ENCODE measurements at regions not wholly inside any gene's neighbourhood (a gene's known extent, or its start where the extent isn't known, plus 50 kb on each side); places are given as distances from the start of the nearest gene placed in this dataset.
"Not testable (repeated sequence)": the region's sequence is repeated elsewhere in the genome, so short reads cannot be mapped to it uniquely, and the experiment has no call there.

DNA sequence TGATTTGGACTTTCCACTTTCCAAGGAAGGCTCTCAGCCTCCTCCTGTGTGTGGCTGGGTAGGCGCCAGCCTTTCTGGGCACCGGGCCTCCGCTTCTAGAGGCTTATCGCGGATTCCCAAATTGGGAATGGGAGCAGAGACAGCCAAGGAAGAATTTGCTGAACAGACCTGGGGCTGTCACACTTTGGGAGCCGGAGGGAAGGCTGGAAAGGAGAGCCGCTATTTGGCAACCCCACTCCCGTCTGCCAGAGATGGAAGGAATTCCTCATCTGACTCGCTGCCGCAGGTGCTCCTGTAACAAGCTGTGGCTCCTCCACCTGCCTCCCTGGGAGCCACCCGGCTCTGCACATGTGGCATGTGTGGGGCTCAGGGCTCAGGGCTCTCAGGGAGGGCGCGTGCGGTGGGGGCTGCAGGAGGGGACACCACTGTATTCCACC is 50.8 kb upstream of the ECHDC3 start:
- Mint-ChIP-seq H3K9me3 (no peaks in the 10 kb centered on the region), H3K36me3 (ENCODE audit: insufficient read depth) (no peaks in the 10 kb centered on the region), H3K4me3 (no peak overlapping the region), H3K27me3 (ENCODE audit: low read depth) (peaks cover 1% of the 10 kb centered on the region), H3K4me1 (ENCODE audit: low read depth) (peaks cover 13% of the 10 kb centered on the region)
- no peak for ATAC-seq
- no peak for DNase-seq

DNA sequence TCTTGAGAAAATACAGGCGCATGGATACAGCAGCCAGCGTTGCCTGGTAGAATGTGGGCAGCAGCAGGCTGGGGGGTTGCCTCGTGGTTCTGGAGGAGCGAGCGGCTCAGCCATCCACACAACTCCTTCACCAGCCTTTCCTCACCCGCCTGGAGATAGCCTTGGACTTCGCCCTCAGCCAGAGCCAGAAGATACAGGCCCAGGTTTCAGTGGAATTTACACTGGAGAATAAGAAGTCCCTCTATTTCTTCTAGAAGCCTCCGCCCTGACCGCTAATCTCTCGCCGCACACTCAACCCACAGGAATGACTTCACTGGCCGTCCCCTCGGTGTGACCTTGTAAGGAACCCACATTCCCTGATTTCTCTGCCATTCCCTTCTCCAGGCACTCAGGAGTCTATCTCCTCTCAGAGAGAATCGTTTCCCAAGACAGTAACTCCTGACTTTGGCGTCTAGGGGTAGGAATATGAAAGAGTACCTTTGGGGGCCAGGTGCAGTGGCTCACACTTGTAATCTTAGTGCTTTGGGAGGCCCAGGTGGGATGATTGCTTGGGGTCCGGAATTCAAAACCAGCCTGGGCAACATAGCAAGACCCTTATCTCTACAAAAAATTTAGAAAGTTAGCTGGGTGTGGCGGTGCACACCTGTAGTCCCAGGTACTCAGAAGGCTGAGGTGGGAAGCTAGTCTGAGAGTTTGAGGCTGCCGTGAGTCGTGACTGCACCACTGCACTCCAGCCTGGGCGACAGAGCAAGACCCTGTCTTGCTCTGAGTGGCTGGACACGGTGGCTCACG is 52.0 kb upstream of the ECHDC3 start:
- ATAC-seq, result no peak
- DNase-seq, result no peak
- Mint-ChIP-seq H3K27me3 (ENCODE audit: low read depth) (peaks cover 1% of the 10 kb centered on the region), H3K4me3 (no peak overlapping the region), H3K36me3 (ENCODE audit: insufficient read depth) (no peaks in the 10 kb centered on the region), H3K4me1 (ENCODE audit: low read depth) (peaks cover 24% of the 10 kb centered on the region), H3K9me3 (no peaks in the 10 kb centered on the region)

GRCh38 chr10:11688448-11688795 is 53.8 kb upstream of the ECHDC3 start:
- not testable (repeated sequence) for H3K9me3 Mint-ChIP-seq; ATAC-seq; H3K4me3 Mint-ChIP-seq; DNase-seq; H3K27me3 Mint-ChIP-seq (ENCODE audit: low read depth); H3K36me3 Mint-ChIP-seq (ENCODE audit: insufficient read depth)
- peaks cover 41% of the 10 kb centered on the region for H3K4me1 Mint-ChIP-seq (ENCODE audit: low read depth)

GRCh38 chr10:11687779-11688447 is 54.3 kb upstream of the ECHDC3 start:
- Mint-ChIP-seq H3K4me3 (no peak overlapping the region), H3K4me1 (ENCODE audit: low read depth) (peaks cover 44% of the 10 kb centered on the region), H3K9me3 (no peaks in the 10 kb centered on the region), H3K36me3 (ENCODE audit: insufficient read depth) (no peaks in the 10 kb centered on the region), H3K27me3 (ENCODE audit: low read depth) (peaks cover 1% of the 10 kb centered on the region)
- DNase-seq (no peak), ATAC-seq (no peak)

DNA sequence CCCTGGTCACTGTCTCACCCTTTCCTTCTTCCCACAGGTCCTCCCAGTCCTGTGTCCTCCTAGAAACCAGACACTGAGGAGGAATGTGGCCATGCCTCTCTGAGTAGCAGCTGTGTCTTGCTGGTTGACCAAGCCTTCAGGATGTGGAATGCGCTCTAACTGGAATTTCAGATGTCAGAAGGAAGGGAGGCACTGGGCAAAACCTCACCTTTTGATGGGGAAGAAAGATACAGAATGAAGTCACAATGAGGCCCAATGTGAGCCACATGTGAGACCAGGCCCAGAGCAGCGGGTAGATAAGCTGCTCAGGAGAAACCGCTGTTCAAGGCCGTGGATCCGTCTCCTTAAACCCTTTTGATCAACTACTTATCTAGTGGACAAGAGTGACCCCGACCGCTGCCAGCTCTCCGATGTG is 54.8 kb upstream of the ECHDC3 start:
- ATAC-seq (no peak), DNase-seq (no peak)
- H3K27me3 Mint-ChIP-seq (ENCODE audit: low read depth), result peaks cover under 1% of the 10 kb centered on the region
- no peaks in the 10 kb centered on the region for H3K9me3 Mint-ChIP-seq
- H3K36me3 Mint-ChIP-seq (ENCODE audit: insufficient read depth), result no peaks in the 10 kb centered on the region
- H3K4me1 Mint-ChIP-seq (ENCODE audit: low read depth), result peaks cover 49% of the 10 kb centered on the region
- no peak overlapping the region for H3K4me3 Mint-ChIP-seq

DNA sequence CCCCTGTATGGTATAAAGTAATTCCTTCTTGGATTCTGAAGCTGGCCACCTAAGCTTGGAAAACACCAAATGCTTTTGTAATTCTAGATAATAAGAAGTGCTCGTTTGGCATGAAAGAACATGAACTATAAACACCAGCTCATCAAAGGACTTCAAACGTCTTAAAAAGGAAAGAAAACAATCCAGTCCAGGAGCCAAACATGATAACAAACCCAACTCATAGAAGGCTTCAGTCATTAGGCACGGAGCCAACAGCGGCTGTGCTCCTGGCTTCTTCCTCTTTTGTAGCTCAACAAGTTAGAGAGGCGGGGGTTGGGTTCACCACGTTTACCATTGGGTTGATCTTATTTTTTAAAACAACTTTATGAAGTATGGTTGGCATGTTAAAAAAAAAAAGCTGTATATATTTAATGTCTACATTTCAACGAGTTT is 56.4 kb upstream of the ECHDC3 start:
- DNase-seq, result peak; percentile 30
- H3K4me3 Mint-ChIP-seq, result peak overlapping the region; percentile 66
- H3K27me3 Mint-ChIP-seq (ENCODE audit: low read depth), result no peaks in the 10 kb centered on the region

DNA sequence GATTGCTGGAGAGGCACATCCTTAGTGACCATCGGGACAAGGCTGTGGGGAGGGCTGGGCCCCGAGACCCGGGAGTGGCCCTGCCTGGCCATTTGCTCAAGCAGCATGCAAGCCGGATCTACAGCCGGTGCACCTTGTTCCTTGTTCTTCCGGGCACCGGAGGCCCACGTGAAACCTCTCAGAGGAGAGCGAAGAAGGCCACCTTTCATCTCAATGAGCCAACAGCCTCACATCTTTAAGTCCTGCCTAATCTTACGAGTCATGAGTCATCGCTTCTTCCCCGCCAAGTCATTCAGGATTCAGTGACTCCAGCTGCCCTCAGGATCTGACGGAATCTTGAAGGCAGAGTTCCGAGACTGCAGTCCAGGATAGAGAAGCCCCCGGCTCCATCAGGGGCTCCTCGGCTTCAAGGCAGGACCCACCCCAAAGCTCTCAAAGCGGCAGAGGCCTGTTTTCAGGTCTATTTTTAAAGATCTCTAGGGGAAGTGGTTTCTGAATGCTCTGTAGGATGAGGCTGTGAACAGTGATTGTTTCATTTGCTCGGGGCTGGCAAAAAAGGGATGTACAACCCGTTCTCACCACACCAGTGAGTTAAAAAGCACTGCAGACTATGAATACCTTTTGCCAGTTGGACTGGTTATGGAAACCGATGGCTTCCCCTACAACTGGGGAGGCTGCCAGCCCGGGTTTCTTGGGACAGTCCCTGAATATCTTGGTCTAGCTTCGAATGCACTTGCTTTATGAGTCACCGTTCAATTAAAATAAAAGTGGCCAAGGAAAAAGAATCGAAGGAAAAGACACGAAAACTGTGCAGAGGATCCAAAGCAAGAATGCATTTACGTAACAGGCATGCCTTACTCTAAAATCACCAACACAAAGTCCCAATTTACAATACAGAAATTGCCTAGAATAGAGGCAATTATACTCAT is 57.2 kb upstream of the ECHDC3 start:
- ATAC-seq (peak; percentile 86 to 89), DNase-seq (peak; percentile 55)
- Mint-ChIP-seq H3K9me3 (no peaks in the 10 kb centered on the region), H3K27me3 (ENCODE audit: low read depth) (no peaks in the 10 kb centered on the region), H3K4me1 (ENCODE audit: low read depth) (peaks cover 55% of the 10 kb centered on the region), H3K4me3 (peak overlapping the region; percentile 78), H3K36me3 (ENCODE audit: insufficient read depth) (no peaks in the 10 kb centered on the region)

More for the DNA sequence above, 56.4 kb upstream of the ECHDC3 start:
- Mint-ChIP-seq H3K9me3 (no peaks in the 10 kb centered on the region), H3K4me1 (ENCODE audit: low read depth) (peaks cover 55% of the 10 kb centered on the region), H3K36me3 (ENCODE audit: insufficient read depth) (no peaks in the 10 kb centered on the region)
- ATAC-seq, result no peak

DNA sequence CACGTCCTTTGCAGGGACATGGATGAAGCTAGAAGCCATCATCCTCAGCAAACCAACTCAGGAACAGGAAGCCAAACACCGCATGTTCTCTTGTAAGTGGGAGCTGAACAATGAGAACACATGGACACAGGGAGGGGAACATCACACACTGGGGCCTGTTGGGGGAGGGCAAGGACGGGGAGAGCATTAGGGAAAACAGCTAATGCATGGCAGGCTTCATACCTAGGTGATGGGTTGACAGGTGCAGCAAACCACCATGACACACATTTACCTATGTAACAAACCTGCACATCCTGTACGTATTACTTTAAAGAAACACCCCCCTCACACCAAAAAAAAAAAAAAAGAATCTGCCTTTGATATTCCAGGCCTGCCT is 57.9 kb upstream of the ECHDC3 start:
- peaks cover 55% of the 10 kb centered on the region for H3K4me1 Mint-ChIP-seq (ENCODE audit: low read depth)
- not testable (repeated sequence) for DNase-seq; H3K36me3 Mint-ChIP-seq (ENCODE audit: insufficient read depth); H3K9me3 Mint-ChIP-seq; H3K27me3 Mint-ChIP-seq (ENCODE audit: low read depth)
- ATAC-seq, result peak in 1 of 2 donors; percentile 4
- H3K4me3 Mint-ChIP-seq, result peak overlapping the region; percentile 78

DNA sequence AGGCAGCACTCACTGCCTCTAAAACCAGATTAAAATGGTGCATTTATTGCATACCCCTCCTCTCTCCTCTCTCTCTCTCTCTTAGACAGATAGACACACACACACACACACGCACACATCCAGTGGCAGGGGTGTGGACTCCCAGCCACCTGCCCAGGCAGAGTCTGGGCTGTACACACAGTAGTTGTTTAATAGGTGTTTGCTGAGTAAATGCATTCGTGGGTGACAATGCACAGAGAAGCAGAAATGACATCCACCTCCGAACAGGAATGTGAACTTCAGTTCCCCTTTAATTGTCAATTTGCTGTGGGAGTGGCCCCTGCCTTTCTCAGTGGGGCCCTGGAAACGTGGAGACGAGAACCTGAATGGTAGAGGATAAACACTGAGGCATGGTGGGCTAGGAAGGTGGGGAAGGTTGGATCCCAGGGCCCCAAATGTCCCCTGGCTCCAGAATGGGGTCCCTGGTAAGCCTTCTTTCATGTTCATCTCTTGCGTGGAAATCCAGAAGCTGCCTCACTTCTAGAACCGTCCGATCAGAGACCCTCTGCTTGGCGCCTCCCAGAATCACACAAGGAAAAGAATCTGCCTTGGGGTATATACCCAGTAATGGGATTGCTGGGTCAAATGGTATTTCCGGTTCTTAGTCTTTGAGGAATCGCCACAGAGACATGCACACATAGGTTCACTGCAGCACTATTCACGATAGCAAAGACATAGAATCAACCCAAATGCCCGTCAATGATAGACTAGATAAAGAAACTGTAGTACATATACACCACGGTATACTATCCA is 58.5 kb upstream of the ECHDC3 start:
- peaks cover 55% of the 10 kb centered on the region for H3K4me1 Mint-ChIP-seq (ENCODE audit: low read depth)
- ATAC-seq, result no peak
- no peaks in the 10 kb centered on the region for H3K9me3 Mint-ChIP-seq
- no peaks in the 10 kb centered on the region for H3K27me3 Mint-ChIP-seq (ENCODE audit: low read depth)
- no peaks in the 10 kb centered on the region for H3K36me3 Mint-ChIP-seq (ENCODE audit: insufficient read depth)
- peak overlapping the region; percentile 78 for H3K4me3 Mint-ChIP-seq
- no peak for DNase-seq

GRCh38 chr10:11682851-11683250 is 59.3 kb upstream of the ECHDC3 start:
- Mint-ChIP-seq H3K9me3 (no peaks in the 10 kb centered on the region), H3K4me1 (ENCODE audit: low read depth) (peaks cover 50% of the 10 kb centered on the region), H3K4me3 (no peak overlapping the region), H3K27me3 (ENCODE audit: low read depth) (no peaks in the 10 kb centered on the region), H3K36me3 (ENCODE audit: insufficient read depth) (no peaks in the 10 kb centered on the region)
- DNase-seq (no peak), ATAC-seq (no peak)

GRCh38 chr10:11682267-11682683 is 59.9 kb upstream of the ECHDC3 start:
- H3K27me3 Mint-ChIP-seq (ENCODE audit: low read depth), result no peaks in the 10 kb centered on the region
- no peaks in the 10 kb centered on the region for H3K36me3 Mint-ChIP-seq (ENCODE audit: insufficient read depth)
- H3K4me3 Mint-ChIP-seq, result no peak overlapping the region
- DNase-seq (no peak), ATAC-seq (no peak)
- peaks cover 46% of the 10 kb centered on the region for H3K4me1 Mint-ChIP-seq (ENCODE audit: low read depth)
- H3K9me3 Mint-ChIP-seq, result no peaks in the 10 kb centered on the region

DNA sequence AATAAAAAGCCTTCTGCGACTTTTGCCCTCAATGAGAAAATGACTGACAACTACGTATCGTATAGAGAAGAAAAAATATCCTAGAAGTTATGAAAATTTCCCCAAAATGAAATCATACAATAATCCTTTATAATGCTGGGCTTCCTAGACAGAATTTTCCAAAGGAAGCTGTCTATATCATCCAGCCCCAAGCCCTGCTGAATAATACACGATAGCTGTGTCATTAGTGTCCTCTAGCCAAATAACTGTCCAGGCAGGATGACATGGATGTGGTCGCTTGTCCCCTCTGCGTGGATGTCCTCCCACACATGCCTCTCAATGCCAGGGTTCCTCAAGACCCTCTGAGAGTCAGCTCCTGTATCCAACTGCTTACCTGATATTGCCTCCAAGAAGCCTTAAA is 61.7 kb upstream of the ECHDC3 start:
- DNase-seq (no peak), ATAC-seq (no peak)
- Mint-ChIP-seq H3K27me3 (ENCODE audit: low read depth) (no peaks in the 10 kb centered on the region), H3K9me3 (no peaks in the 10 kb centered on the region), H3K4me1 (ENCODE audit: low read depth) (peaks cover 35% of the 10 kb centered on the region), H3K4me3 (no peak overlapping the region), H3K36me3 (ENCODE audit: insufficient read depth) (no peaks in the 10 kb centered on the region)

GRCh38 chr10:11679946-11680345 is 62.2 kb upstream of the ECHDC3 start:
- Mint-ChIP-seq H3K4me3 (no peak overlapping the region), H3K9me3 (no peaks in the 10 kb centered on the region), H3K27me3 (ENCODE audit: low read depth) (no peaks in the 10 kb centered on the region), H3K4me1 (ENCODE audit: low read depth) (peaks cover 29% of the 10 kb centered on the region), H3K36me3 (ENCODE audit: insufficient read depth) (no peaks in the 10 kb centered on the region)
- DNase-seq, result no peak
- no peak for ATAC-seq

All from activated T-cell treated with anti-CD3 and anti-CD28 coated beads, Interleukin-2, amount 50 U/mL, for 4 hours (primary cell).